SU-DHL-6 (cell line): ENCODE measurements at regions not wholly inside any gene's neighbourhood (a gene's known extent, or its start where the extent isn't known, plus 50 kb on each side); places are given as distances from the start of the nearest gene placed in this dataset.

Source experiments
- H2AFZ ChIP-seq: fragments of 200-600 bp; sonication (generic); 2 replicates; pipeline ENCODE4 v1.6.1; 2014; ENCODE audit warnings: low read depth, mild to moderate bottlenecking, moderate library complexity, mixed read lengths, antibody characterized with exemption, low read length; ENCODE audit not compliant: severe bottlenecking
- H3F3A ChIP-seq: fragments of 200-600 bp; shearing (Covaris generic); 2 replicates; pipeline ENCODE4 v1.6.0; 2016; ENCODE audit warnings: antibody characterized with exemption, mild to moderate bottlenecking; ENCODE audit not compliant: insufficient read depth
- H3K27ac ChIP-seq: fragments of 200-600 bp; sonication (generic); 2 replicates; pipeline ENCODE4 v1.5.1; 2016; ENCODE audit warnings: low read depth, mild to moderate bottlenecking, low read length, moderate library complexity, mixed read lengths
- H3K27me3 ChIP-seq: fragments of 200-600 bp; sonication (generic), shearing (Covaris generic); 2 replicates; pipeline ENCODE4 v1.6.0; 2014; ENCODE audit warnings: mild to moderate bottlenecking, low read length
- H3K36me3 ChIP-seq: fragments of 200-600 bp; sonication (generic); 2 replicates; pipeline ENCODE4 v1.6.1; 2014; ENCODE audit warnings: mild to moderate bottlenecking, low read length, mixed read lengths
- H3K4me2 ChIP-seq: fragments of 300-600, 200-600 bp; shearing (Covaris generic), sonication (generic); 2 replicates; pipeline ENCODE4 v1.6.0; 2014; ENCODE audit warnings: low read length, low read depth, mild to moderate bottlenecking; ENCODE audit not compliant: poor library complexity, severe bottlenecking
- H3K4me3 ChIP-seq: fragments of 200-600 bp; sonication (generic); 2 replicates; pipeline ENCODE4 v1.5.1; 2014; ENCODE audit warnings: antibody characterized with exemption, low read length, mild to moderate bottlenecking, mixed read lengths; ENCODE audit not compliant: insufficient read depth, poor library complexity, severe bottlenecking
- H3K79me2 ChIP-seq: fragments of 200-600 bp; sonication (generic); 2 replicates; pipeline ENCODE4 v1.6.1; 2014; ENCODE audit warnings: mild to moderate bottlenecking, low read length, moderate library complexity; ENCODE audit not compliant: insufficient read depth
- H3K9ac ChIP-seq: fragments of 200-600 bp; sonication (generic); 2 replicates; pipeline ENCODE4 v1.7.0; 2014; ENCODE audit warnings: mild to moderate bottlenecking, low read length
- H3K9me2 ChIP-seq: fragments of 200-600 bp; sonication (generic); replicated peaks from 2 replicates; pipeline ENCODE4 v1.6.1; 2014; ENCODE audit warnings: low read length; ENCODE audit not compliant: insufficient read depth
- H3K9me3 ChIP-seq: fragments of 200-600 bp; sonication (generic); 2 replicates; pipeline ENCODE4 v1.6.1; 2014; ENCODE audit warnings: low read length, mixed read lengths; ENCODE audit not compliant: insufficient read depth
- H4K20me1 ChIP-seq: fragments of 200-600 bp; sonication (generic); 2 replicates; pipeline ENCODE4 v1.6.1; 2014; ENCODE audit warnings: low read depth, mild to moderate bottlenecking, antibody characterized with exemption, low read length, moderate library complexity, mixed read lengths
- EZH2phosphoT487 ChIP-seq: fragments of 200-600 bp; sonication (generic), shearing (Covaris generic); conservative IDR thresholded peaks from 2 replicates; pipeline ENCODE4 v1.6.1; 2018; ENCODE audit warnings: mild to moderate bottlenecking, antibody characterized with exemption, low read length, moderate library complexity, mixed read lengths
- TF ChIP-seq, protein P1 (sequence below): fragments of 200-600 bp; sonication (generic); IDR thresholded peaks from one replicate; pipeline ENCODE4 v1.5.1; 2017; ENCODE audit warnings: antibody characterized with exemption, mild to moderate bottlenecking, low read length, moderate library complexity; ENCODE audit not compliant: insufficient read depth, poor library complexity, severe bottlenecking

DNA sequence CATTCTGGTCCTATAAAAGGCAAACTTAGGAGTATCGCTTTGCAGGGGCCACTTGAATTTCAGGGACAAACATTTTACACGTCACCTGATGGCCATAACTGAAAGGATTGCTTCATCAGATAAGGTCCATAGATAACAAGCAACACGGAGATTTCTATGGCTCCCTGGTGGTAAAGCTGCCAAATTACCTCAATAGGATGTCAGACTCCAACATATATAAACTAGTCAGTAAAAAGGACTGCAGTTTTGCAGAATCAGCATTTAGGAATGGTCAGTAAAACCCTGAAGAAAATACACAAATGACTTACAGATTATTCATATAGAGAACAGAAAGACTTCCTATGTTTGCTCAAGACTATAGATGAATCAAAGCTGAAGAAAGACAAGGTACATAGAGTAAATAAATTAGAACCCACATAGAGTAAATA, 66.1 kb upstream of the GRIP1 start:
- no peak overlapping the region for H3K9ac ChIP-seq
- H3K4me2 ChIP-seq, result no peak overlapping the region
- H3K79me2 ChIP-seq, result no peaks in the 10 kb centered on the region
- no peaks in the 10 kb centered on the region for H3F3A ChIP-seq
- TF ChIP-seq, protein P1, sequence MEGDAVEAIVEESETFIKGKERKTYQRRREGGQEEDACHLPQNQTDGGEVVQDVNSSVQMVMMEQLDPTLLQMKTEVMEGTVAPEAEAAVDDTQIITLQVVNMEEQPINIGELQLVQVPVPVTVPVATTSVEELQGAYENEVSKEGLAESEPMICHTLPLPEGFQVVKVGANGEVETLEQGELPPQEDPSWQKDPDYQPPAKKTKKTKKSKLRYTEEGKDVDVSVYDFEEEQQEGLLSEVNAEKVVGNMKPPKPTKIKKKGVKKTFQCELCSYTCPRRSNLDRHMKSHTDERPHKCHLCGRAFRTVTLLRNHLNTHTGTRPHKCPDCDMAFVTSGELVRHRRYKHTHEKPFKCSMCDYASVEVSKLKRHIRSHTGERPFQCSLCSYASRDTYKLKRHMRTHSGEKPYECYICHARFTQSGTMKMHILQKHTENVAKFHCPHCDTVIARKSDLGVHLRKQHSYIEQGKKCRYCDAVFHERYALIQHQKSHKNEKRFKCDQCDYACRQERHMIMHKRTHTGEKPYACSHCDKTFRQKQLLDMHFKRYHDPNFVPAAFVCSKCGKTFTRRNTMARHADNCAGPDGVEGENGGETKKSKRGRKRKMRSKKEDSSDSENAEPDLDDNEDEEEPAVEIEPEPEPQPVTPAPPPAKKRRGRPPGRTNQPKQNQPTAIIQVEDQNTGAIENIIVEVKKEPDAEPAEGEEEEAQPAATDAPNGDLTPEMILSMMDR, result no peak
- no peak for TF ChIP-seq EZH2phosphoT487
- no peaks in the 10 kb centered on the region for H3K27me3 ChIP-seq
- H3K4me3 ChIP-seq, result no peak overlapping the region
- H4K20me1 ChIP-seq, result no peaks in the 10 kb centered on the region
- H3K9me3 ChIP-seq, result no peaks in the 10 kb centered on the region
- no peaks in the 10 kb centered on the region for H3K36me3 ChIP-seq
- H3K27ac ChIP-seq, result no peak overlapping the region
- H2AFZ ChIP-seq, result no peak overlapping the region
- no peaks in the 10 kb centered on the region for H3K9me2 ChIP-seq

DNA sequence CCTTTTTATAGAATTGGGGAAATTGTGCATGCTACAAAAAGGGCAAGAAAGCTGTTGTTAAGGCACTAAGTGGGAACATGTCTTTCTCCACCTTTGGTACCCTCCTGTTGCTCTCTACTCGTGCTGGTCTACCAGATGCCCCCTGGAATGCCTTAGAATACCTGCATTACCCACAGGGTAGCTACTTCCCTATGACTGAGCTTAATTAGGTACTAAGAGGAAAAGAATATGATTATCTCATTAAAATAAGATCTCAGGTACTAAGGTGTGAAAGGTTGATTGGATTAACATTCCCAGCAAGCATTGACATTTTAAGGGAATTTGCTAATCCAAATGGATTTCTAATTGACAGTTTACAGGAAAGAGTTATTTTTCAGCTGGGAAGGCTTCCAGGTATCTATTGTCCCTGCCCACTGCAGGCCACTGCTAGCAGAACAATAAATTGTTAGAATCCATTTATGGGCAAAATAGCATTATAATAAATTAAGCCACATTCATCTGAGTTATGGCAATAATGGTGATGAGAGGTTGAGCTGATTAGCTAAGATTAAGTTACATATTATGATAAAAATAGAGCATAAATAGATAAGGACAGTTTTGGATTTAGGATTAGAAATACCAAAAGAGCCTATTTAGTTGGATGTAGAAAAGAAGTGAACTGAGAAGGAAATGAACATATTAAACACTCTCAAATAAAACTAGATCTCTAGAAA, 67.8 kb upstream of the GRIP1 start:
- H3K9me2 ChIP-seq, result no peaks in the 10 kb centered on the region
- H3K79me2 ChIP-seq, result no peaks in the 10 kb centered on the region
- TF ChIP-seq, protein P1, result no peak
- no peaks in the 10 kb centered on the region for H3K27me3 ChIP-seq
- H3K9me3 ChIP-seq, result no peaks in the 10 kb centered on the region
- H3K9ac ChIP-seq, result no peak overlapping the region
- H3K4me2 ChIP-seq, result no peak overlapping the region
- no peaks in the 10 kb centered on the region for H3F3A ChIP-seq
- H3K4me3 ChIP-seq, result no peak overlapping the region
- no peak overlapping the region for H3K27ac ChIP-seq
- no peak overlapping the region for H2AFZ ChIP-seq
- H3K36me3 ChIP-seq, result no peaks in the 10 kb centered on the region
- no peaks in the 10 kb centered on the region for H4K20me1 ChIP-seq

DNA sequence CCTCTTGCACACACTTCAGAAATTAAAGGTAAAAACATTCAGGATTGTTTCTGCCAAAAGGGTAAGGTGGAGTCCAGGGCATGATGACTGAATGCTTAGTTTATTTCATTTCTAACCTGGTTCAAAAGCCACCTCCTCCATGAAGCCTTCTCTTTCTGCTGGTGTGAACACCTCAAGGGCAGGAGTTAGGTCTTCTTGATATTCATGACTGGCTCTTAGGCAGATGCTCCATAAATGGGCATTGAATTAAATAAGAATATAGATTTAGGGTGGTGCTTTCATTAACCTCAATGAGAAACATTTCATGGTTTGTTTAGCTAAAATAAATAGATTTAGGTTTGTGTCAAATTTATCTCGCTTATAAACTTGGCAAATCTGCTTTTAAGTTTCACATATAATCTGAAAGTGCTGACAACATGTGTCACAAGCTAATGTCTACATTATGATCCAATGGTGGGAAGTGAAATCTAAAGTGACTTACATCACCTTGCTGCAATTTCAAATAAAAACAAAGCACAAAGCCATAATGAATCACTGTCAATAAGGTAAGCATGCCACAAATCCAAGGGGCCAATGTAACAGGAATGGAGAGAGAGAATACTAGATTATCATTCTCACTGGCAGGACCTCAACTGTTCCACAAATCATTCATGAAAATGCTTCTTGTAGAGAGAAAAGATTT, 72.7 kb upstream of the GRIP1 start:
- H3F3A ChIP-seq, result no peaks in the 10 kb centered on the region
- TF ChIP-seq, protein P1, result no peak
- TF ChIP-seq EZH2phosphoT487, result no peak
- H3K4me3 ChIP-seq, result no peak overlapping the region
- H3K27me3 ChIP-seq, result no peaks in the 10 kb centered on the region
- H3K79me2 ChIP-seq, result no peaks in the 10 kb centered on the region
- H3K4me2 ChIP-seq, result no peak overlapping the region
- no peak overlapping the region for H3K27ac ChIP-seq
- H4K20me1 ChIP-seq, result no peaks in the 10 kb centered on the region
- no peaks in the 10 kb centered on the region for H3K9me3 ChIP-seq
- H2AFZ ChIP-seq, result no peak overlapping the region
- no peaks in the 10 kb centered on the region for H3K36me3 ChIP-seq
- H3K9ac ChIP-seq, result no peak overlapping the region
- H3K9me2 ChIP-seq, result no peaks in the 10 kb centered on the region
